ENCODE measurements at regions not wholly inside any gene's neighbourhood (a gene's known extent, or its start where the extent isn't known, plus 50 kb on each side); places are given as distances from the start of the nearest gene placed in this dataset.
"Not testable (repeated sequence)": the region's sequence is repeated elsewhere in the genome, so short reads cannot be mapped to it uniquely, and the experiment has no call there.

DNA sequence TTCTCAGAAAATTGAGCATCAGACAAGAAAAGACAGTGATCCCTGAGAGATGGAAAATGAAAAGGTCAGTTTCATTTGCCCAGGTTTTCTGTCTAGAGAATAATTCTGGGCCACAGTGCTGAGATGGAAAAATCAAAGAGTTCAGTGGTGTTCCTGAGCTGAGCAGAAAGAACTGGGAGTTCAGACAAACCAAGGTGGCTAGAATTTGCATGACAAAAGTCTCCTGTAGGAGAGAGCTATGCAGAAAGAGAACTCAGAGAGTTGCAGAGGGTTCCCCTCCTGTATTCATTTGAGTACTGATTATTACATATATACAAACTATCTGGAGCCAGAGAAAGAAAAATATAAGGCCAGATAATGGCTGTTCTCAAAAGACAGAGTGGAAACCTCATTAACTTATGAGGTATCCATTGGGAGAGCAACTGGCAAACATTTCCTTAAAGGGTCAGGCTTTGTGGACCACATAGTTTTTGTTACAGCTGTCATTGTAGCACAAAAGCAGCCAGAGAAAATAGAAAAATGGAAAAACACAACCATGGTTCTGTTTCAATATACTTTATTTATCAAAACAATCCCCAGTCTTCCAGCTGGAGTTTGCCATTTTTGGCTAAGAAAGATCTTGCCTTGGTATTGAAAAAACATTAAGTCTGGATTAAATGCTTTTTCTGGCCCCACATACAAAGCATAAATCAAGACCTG, 1004.1 kb downstream of the TBL1XR1 start:
- no peak for DNase-seq (ENCODE audit: low spot score)

DNA sequence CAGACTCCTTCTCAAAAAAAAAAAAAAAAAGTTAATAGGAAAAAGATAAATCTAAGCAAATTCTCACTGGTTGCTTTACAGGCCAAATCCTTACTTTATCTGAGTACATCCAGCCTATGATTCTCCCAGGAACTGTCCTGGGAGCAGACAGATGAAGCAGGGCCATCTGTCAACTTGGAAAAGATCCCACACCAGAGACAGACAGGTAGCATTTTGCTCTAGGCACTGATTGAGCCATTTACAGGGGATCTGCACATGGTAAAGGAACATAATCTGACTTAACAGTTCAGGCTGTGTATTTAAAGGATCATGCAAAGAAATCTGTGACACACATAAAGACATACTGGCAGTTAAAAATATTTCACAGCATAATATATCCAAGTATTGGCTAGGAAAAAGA, 1006.5 kb downstream of the TBL1XR1 start:
- no peak for DNase-seq (ENCODE audit: low spot score)

DNA sequence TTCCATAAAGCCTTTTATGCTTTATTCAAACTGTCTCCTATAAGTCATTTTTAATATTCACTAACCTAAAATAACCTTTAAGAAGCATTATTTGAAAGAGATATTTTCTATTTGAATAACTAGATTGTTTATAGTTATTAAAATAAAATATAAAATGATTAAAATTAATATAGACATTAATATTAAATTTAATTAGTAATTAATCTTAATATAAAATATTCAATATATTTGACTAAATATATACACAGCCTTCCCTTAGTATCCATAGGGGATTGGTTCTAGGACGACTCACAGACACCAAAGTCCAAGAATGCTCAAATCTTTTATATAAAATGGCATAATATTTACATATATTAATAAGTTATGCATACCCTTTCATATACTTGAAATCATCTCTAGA, 1014.1 kb downstream of the TBL1XR1 start:
- no peak for DNase-seq (ENCODE audit: low spot score)

DNA sequence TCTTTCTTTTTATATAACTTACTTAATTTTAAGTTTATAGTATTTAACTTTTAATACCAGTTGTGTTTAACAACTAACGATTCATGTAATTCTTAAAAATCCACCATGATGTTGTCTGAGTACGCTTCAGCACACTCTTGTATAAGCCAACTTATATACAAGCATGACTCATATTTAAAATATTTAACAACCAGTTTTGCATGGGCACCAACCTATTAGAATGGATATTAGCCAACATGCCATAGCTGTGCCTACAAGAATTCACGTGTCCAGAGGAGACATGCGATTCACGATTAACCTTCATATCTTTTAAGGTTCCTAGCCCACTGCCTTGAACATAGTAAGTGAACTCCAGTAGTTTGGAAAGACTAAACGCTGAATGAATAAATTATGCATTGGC, 1023.2 kb downstream of the TBL1XR1 start:
- DNase-seq (ENCODE audit: low spot score) = no peak

DNA sequence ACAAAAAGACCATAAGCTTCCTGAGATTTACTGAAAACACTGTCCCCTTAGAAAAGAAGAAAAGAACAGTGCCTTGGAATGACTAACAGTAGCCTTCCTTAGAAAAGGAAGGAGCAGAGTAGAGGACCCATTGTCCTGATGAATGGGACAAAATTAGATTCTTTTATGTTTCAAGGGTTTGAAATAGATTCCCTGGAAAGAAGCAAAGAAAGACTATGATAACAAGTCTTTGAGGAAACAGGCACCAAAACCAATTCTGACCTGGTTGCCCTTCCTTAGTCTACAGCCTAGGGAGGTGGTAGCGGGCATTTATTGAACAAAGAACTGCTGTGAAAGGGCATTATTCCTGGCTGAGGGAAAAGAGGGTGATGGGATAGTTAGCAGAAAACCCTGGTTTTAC, 1024.8 kb downstream of the TBL1XR1 start:
- no peak for DNase-seq (ENCODE audit: low spot score)

DNA sequence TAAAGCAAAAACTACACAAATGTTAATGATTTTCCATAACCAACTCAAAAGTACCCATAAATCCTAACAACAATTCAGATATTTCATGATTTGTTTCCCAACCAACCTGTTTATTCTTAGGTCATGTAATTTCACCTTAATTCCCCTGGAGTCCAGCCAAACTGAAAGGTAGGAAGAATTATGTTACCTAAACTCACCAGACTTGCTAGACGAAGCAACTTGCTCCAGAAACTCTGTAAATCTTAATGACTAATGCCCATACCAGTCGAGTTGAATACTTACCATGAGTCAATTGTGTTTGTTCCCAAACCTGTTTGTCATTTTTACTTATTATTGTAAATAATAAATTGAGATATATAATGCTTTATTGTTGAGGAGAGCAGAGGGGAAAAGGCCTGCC, 1030.0 kb downstream of the TBL1XR1 start:
- no peak for DNase-seq (ENCODE audit: low spot score)

DNA sequence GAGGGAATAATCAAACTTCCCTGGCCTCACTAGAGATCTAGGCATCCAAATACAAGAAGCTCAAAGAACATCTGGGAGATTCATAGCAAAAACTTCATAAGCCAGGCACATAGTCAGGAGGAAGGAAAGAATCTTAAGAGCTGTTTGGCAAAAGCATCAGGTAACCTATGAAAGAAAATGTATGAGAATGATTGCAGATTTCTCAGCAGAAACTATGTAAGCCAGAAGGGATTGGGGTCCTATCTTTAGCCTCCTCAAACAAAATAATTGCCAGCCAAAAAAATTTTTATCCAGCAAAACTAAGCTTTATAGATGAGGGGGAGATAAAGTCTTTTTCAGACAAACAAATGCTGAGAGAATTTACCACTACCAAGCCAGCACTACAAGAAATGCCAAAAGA, 1036.3 kb downstream of the TBL1XR1 start:
- DNase-seq (ENCODE audit: low spot score) = no peak

DNA sequence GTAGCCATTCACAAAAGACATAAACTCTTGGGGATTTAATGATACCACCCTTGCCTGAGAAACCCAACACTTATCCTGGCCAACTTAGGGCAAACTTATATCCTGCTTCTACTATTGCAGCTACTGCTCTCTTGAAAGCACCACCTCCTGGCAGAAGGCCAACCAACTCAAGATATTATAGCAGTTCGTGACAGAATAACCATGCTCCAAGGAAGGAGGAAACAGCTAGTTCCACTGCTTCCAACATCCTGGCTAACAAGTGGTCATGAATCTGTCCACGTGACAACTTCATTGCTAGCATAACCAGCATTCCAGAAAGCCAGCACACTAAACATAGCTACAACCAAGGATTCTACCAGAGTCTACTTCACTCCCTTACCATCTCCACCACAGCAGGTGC, 1037.5 kb downstream of the TBL1XR1 start:
- DNase-seq (ENCODE audit: low spot score) = no peak

DNA sequence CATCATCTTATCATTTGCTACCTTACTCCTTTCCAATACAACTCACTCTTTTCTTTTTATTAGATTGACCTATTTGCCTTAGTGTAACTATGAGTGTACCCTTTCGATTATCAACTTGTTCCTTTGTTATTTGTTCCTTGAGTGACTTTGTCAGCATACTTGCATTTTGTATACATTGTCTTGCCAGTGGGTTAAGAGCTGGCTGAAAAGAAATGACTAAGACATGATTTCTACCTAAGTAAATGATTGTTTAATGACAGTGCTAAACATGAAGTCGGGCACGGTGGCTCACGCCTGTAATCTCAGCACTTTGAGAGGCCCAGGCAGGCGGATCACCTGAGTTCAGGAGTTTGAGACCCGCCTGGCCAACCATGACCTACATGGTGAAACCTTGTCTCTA, 1042.3 kb downstream of the TBL1XR1 start:
- DNase-seq (ENCODE audit: low spot score) = no peak

DNA sequence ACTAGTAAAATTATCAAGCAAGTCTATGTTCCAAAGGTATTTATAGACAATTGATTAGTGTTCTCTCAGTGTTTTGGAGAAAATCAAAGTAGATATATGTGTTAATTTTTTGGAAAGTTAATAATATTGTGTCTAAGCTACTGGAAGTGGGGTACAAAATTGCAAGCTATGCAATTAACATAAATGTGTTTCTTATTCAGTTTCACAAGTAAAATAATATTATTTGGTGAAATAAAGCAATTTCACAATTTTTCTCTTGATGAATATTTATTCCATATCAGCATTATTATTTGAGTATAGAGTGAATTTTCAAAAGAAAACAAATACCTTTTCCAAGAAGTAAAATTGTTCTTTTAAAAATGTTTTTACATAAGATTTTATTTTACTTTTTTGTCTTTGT, 1047.7 kb downstream of the TBL1XR1 start:
- DNase-seq (ENCODE audit: low spot score) = no peak

DNA sequence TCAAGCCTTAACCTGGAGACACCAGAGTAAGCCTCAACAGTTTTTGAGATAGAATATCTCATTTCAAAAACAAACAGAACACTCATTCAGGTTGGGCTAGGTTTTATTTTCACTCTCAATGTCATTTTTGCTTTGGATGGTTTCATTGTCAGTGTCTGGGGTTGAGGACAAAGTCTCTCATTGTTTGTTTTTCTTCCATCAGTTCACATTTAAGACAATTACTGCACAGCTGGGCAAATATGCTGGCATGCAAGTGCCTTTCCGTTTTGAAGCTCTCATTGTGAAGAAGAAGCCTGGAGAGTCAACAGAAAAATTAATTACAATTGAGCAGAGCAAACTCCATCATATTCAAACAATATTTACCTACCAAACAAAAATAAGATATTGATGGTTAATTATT, 1050.0 kb downstream of the TBL1XR1 start:
- DNase-seq (ENCODE audit: low spot score) = no peak

DNA sequence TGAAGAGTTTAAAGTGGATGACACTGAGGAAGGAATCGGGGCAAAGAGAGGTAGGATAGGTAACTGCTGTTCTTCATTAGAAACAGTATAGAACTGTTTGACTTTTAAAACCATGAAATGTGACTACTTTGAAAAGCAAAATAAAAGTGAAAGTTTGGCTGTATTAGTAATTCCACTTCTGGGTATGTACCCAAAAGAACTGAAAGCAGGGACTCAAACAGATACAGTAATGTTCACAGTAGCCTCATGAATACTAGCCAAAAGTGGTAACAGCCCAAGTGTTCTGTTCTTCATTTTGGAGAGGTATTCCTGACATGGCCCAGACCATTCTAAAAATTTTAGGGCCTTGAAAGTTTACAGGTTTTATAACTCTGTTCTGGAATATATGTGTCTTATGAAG, 1055.4 kb downstream of the TBL1XR1 start:
- no peak for DNase-seq (ENCODE audit: low spot score)

DNA sequence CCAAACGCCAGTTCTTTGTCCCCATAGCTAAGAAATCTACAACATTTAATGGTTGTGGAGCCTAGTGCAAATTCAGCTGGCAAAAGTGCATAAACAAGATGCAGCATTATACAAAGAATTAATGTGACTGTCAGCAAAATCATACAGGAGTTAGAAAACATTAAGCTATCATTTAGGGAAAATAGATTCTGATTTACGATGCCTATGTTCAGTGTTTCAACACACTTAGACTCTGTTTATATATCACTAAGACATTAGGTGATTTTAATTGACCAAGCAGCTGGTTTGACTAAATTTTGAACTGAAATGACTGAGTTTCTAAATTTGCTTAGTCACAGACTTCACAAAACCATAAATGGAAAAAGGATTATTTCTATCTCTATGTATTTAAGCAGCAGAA, 1076.8 kb downstream of the TBL1XR1 start:
- no peak for DNase-seq (ENCODE audit: low spot score)

DNA sequence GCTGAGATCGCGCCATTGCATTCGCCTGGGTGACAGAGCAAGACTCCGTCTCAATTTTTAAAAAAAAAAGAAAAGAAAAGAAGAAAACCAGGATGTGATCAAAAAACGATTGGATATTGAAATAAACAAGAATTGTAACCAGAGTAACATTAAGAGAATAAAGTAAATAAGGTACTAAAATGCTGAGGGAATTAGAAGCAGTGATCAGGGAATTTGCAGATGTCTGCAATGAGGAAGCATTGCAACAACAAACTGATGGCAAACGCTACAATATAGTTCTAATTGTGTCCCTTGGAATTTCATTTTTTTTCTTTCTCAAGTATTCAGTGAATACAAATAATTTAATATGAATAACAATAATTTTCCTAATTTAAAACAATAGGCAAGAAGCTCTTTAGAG, 1077.5 kb downstream of the TBL1XR1 start:
- no peak for DNase-seq (ENCODE audit: low spot score)

DNA sequence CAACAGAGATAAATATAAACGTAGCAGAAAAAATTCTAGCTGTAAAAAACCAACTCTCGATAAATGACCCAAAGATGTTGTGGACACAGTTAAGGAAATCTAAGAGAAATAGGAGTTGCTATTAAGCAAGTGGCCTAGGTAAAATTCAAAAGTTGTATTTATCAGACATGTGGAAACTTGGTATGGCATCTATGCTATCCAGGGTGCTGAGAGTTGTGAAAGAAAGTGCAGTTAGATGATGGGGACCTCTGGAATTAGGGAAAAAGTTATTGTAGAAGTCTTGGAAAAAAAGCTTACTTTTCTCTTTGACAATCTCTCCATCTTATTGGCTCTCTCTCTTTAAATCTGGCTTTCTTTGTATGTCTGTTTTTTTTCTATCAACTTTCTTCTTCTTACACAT, 1090.9 kb downstream of the TBL1XR1 start:
- no peak for DNase-seq (ENCODE audit: low spot score)

DNA sequence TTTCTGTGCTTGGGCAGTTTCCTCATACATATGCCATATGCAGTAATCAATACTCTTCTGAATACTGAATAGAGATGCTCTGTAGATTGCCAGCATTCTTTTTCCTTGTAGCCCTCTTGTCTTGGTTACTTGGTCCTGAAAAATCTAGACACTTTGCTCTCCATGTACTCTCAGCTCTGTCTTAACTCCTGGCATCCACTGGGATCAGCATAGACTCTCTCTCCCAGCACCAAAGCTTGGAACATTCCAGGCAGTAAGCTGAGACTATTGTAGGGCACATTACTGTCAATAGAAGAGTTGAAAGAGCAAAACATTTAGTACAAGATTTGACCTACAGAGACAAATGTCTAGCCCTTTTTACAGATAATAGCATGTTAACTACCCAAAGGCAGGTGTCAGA, 1100.3 kb downstream of the TBL1XR1 start:
- no peak for DNase-seq (ENCODE audit: low spot score)

DNA sequence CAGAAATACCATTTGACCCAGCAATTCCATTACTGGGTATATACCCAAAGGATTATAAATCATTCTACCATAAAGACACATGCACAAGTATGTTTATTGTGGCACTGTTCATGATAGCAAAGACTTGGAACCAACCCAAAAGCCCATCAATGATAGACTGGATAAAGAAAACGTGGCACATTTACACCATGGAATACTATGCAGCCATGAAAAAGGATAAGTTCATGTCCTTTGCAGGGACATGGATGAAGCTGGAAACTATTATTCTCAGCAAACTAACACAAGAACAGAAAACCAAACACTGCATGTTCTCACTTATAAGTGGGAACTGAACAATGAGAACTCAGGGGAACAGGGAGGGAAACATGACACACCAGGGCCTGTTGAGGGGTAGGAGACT, 1103.4 kb downstream of the TBL1XR1 start:
- not testable (repeated sequence) for DNase-seq (ENCODE audit: low spot score)

DNA sequence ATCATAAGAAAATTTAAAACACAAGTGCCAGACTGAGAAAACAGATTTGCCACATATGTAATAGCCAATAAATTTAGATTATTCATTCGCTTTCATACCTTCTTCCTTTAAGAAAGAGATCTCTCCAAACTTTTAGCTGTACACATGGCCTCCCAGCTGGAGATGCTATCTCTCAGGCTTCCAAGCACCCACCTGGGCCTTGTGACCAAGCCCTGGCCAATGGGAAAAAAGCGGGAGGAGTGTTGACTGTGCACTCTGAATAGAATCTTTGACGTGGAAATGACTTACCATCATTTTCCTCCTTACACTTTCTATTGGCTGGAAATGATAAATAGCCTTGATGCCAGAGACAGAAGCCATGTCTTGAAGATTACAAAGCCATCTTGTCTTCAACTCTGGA, 1106.6 kb downstream of the TBL1XR1 start:
- no peak for DNase-seq (ENCODE audit: low spot score)

DNA sequence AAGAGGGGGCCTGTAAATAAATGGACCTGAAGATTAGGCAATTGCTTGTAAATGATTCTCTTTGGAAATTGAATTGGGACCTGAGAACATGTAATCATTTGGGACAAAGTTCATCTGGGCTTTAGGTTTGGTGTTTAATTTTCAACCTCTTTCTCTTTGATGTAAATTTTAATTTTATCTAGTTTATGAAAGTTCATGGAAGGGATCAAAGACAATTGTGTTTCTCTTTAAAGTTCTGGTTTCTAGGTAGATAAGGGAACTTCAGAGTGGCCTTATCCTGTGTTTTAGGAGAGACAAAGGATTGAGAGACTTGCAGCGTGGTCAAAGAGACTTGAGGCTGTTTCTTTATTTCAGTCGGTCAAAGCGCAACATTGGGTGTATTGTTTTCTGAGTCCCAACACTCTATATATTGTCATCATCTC, 1108.3 kb downstream of the TBL1XR1 start:
- DNase-seq (ENCODE audit: low spot score) = no peak

DNA sequence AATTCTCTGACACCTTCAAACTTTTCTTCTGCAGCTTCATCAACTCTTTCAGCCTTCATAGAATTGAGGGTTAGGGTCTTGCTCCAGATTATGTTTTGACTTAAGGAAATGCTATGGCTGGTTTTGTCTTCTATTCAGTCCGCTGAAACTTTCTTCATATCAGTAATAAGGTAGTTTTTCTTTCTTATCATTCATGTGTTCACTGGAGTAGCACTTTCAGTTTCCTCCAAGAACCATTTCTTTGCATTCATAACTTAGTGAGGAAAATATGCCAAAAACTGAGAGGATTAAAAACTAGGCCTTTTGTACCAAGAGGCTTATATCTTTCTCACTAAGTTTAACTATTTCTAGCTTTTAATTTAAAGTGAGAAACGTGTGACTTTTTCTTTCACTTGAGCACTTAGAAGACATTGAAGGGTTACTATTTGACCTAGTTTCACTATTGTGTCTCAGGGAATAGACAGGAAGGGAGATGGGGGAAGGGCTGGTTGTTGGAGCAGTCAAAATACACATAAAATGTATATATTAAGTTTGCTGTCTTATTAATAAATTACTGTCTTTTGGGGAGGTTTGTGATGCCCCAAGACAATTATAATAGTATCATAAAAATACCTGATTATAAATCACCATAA, 1110.1 kb downstream of the TBL1XR1 start:
- no peak for DNase-seq (ENCODE audit: low spot score)

DNA sequence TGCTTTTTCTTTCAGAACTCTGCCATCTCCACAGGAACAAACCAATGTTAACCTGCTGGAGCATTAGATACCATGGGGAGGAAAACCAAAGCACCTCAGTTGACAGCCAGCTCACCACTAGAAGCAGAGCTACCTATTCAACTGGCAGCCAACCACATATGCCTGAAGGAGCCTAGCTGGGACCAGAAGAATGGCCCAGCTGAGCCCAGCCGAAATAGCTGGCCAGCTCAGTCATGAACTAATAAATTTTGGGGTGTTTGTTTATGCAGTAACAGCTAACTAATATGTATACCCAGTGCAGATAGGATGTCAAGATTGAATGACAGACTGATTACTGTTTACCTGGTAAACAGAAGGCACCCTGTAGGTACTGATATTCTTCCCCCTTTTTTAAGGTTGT, 1117.5 kb downstream of the TBL1XR1 start:
- no peak for DNase-seq (ENCODE audit: low spot score)

DNA sequence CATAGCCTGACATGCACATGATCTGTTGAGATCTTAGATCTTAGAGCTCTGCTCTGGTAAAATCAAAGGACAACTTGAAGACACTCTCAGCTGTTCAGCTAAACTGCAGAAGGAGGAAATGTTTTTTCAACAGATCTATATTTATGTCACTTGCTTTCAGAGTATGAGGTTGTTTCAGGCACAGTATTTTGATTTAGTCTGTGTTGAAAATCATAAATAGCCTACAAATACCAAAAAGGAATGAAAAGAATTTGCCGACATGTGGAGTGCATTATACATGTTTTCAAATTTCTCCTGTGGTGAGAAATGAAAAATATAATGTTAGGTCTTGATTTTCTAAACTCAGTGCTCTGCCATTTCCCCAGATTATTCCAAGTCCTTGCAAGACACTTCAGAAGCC, 1118.4 kb downstream of the TBL1XR1 start:
- no peak for DNase-seq (ENCODE audit: low spot score)

DNA sequence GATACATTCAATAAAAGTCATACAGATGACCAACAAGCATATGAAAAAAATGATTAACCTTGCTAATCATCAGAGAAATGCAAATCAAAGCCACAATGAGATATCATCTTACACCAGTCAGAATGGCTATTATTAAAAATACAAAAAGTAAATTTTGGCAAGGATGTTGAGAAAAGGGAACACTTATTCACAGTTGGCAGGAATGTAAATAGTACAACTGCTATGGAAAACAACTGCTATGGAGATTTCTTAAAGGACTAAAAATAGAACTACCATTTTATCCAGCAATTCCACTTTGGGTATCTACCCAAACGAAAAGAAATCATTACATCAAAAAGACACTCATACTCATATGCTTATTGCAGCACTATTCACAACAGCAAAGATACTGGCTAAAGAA, 1121.8 kb downstream of the TBL1XR1 start:
- DNase-seq (ENCODE audit: low spot score) = no peak

DNA sequence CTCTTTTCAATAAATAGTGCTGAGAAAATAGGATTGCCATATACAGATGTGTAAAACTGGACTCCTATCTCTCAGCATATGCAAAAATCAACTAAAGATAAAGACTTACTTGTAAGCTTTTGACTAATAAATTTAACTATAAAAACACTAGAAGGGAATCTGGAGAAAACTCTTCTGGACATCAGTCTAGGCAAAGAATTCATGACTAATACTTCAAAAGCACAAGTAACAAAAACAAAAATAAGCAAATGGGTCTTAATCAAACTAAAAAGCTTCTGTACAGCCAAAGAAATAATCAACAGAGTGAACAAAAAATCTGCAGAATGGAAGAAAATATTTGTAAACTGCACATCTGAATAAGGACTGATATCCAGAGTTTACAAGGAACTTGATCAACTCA, 1122.2 kb downstream of the TBL1XR1 start:
- DNase-seq (ENCODE audit: low spot score) = no peak
